Calu3 (cell line): ENCODE measurements at regions not wholly inside any gene's neighbourhood (a gene's known extent, or its start where the extent isn't known, plus 50 kb on each side); places are given as distances from the start of the nearest gene placed in this dataset.

Experiments used
- BruUV-seq: library from RNA; stranded (reverse); fragments of 400-500 nt; replicated peaks from 2 replicates; lab custom pipeline; 2021; lab: Mats Ljungman, UMichigan
- CTCF ChIA-PET: fragments of 300-600 bp; sonication (Branson Sonifier 250); formaldehyde crosslinking; loops from one replicate; lab custom pipeline; 2022; ENCODE audit warnings: antibody characterized with exemption; lab: Charles Lee
- DNase-seq: peaks from one replicate; pipeline ENCODE4 v3.0.0; 2022
- H3K27ac Mint-ChIP-seq: one replicate; pipeline ENCODE4 v1.8.0; 2022; ENCODE audit warnings: mixed read lengths; ENCODE audit not compliant: unreplicated experiment
- H3K27me3 Mint-ChIP-seq: one replicate; pipeline ENCODE4 v1.8.0; 2022; ENCODE audit warnings: mixed read lengths; ENCODE audit not compliant: unreplicated experiment
- H3K36me3 Mint-ChIP-seq: one replicate; pipeline ENCODE4 v1.8.0; 2022; ENCODE audit warnings: mild to moderate bottlenecking, moderate library complexity, mixed read lengths; ENCODE audit not compliant: insufficient read depth, unreplicated experiment
- H3K4me1 Mint-ChIP-seq: one replicate; pipeline ENCODE4 v1.8.0; 2022; ENCODE audit warnings: mild to moderate bottlenecking, low read depth, mixed read lengths; ENCODE audit not compliant: unreplicated experiment
- H3K4me3 Mint-ChIP-seq: one replicate; pipeline ENCODE4 v1.8.0; 2022; ENCODE audit warnings: mild to moderate bottlenecking, low read depth, moderate library complexity, mixed read lengths; ENCODE audit not compliant: unreplicated experiment
- H3K9me3 Mint-ChIP-seq: one replicate; pipeline ENCODE4 v1.8.0; 2022; ENCODE audit warnings: low read depth, mixed read lengths; ENCODE audit not compliant: unreplicated experiment
- CTCF ChIP-seq: fragments of 200-600 bp; IDR thresholded peaks from one replicate; pipeline ENCODE4 v1.8.0; 2022; ENCODE audit warnings: antibody characterized with exemption; ENCODE audit not compliant: unreplicated experiment
- intact Hi-C: fragments of 100-400 bp; cut with micrococcal nuclease; formaldehyde crosslinking; loops from one replicate; pipeline ENCODE4 v1.10.0; 2022; ENCODE audit not compliant: unreplicated experiment

DNA sequence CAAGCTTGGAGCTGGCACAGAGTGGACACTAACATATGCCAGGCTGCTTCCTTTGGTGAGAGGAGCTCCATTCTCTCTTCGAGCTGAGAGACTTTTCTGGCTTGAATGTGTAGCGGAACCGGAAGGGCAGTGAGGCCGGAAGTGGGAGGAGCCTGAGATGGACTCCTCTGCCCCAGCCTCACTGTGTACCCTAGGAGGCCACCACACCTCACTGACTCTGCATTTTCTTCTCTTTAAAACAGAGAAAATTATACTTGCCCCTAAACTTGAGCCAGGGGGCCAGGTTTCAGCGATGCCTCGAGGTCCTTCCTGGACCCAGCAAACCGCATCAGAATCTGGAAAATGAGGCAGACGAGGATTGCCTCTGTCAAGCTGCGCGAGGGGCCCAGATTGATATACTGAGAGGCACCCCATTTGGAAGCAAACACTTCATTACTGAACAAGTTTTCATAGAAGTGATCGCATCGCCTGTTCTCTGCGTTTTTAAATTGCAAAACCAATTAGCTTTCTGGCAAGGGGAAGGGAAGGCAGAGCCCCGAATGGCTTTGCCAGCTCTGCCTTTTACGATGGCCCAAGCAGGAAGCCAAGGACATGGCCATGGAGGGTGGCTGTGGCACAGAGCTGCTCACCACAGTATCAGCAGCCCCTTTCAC is 708.1 kb downstream of the PTPRU start:
- Mint-ChIP-seq H3K4me1 (peaks cover 8% of the 10 kb centered on the region), H3K27ac (no peak overlapping the region), H3K36me3 (no peaks in the 10 kb centered on the region), H3K4me3 (no peak overlapping the region), H3K27me3 (peaks cover 76% of the 10 kb centered on the region), H3K9me3 (no peaks in the 10 kb centered on the region)
- CTCF ChIA-PET = no interaction called here
- TF ChIP-seq CTCF = no peak
- intact Hi-C loops = no loop called here
- BruUV-seq = no TSS peak
- DNase-seq = no peak

- Mint-ChIP-seq H3K9me3 (no peaks in the 10 kb centered on the region), H3K4me3 (no peak overlapping the region), H3K4me1 (peaks cover 8% of the 10 kb centered on the region), H3K27ac (no peak overlapping the region), H3K36me3 (no peaks in the 10 kb centered on the region), H3K27me3 (peaks cover 69% of the 10 kb centered on the region)
- TF ChIP-seq CTCF = no peak
- CTCF ChIA-PET = no interaction called here
- no TSS peak for BruUV-seq
- intact Hi-C loops = no loop called here
- DNase-seq = no peak
Measured at GRCh38 chr1:29943034-29943433, 706.7 kb downstream of the PTPRU start.

GRCh38 chr1:29939079-29939478 is 702.8 kb downstream of the PTPRU start:
- intact Hi-C loops = no loop called here
- Mint-ChIP-seq H3K36me3 (no peaks in the 10 kb centered on the region), H3K4me1 (no peaks in the 10 kb centered on the region), H3K9me3 (no peaks in the 10 kb centered on the region), H3K27ac (no peak overlapping the region), H3K4me3 (no peak overlapping the region), H3K27me3 (peaks cover 35% of the 10 kb centered on the region)
- CTCF ChIA-PET = no interaction called here
- DNase-seq = no peak
- TF ChIP-seq CTCF = no peak
- no TSS peak for BruUV-seq

- no peak for DNase-seq
- Mint-ChIP-seq H3K4me3 (no peak overlapping the region), H3K4me1 (peaks cover 15% of the 10 kb centered on the region), H3K27me3 (peaks cover 41% of the 10 kb centered on the region), H3K36me3 (no peaks in the 10 kb centered on the region), H3K27ac (no peak overlapping the region), H3K9me3 (no peaks in the 10 kb centered on the region)
- intact Hi-C loops = no loop called here
- BruUV-seq = no TSS peak
- CTCF ChIA-PET = no interaction called here
- TF ChIP-seq CTCF = no peak
Measured at GRCh38 chr1:29937356-29937755, 701.0 kb downstream of the PTPRU start.
